Keratinocyte (primary cell): ENCODE measurements at regions not wholly inside any gene's neighbourhood (a gene's known extent, or its start where the extent isn't known, plus 50 kb on each side); places are given as distances from the start of the nearest gene placed in this dataset.

Source experiments
- DNase-seq: peaks from one replicate; pipeline ENCODE4 v3.0.0-alpha.2; 2011; ENCODE audit warnings: low read depth, missing footprints, low spot score
- FAIRE-seq: peaks from 2 replicates; lab custom pipeline; 2011; peaks lifted over from hg19 to GRCh38; lab: Jason Lieb, UNC
- H2AFZ ChIP-seq: 2 replicates; pipeline ENCODE4 v1.6.0; 2012; ENCODE audit warnings: low read length, control low read depth, inconsistent platforms; ENCODE audit not compliant: control insufficient read depth
- H3K27ac ChIP-seq: 2 replicates; pipeline ENCODE4 v1.5.1; 2011; ENCODE audit warnings: low read length; ENCODE audit not compliant: control insufficient read depth, insufficient read depth
- H3K27me3 ChIP-seq: 3 replicates; pipeline ENCODE4 v1.6.0; 2011; ENCODE audit warnings: low read length; ENCODE audit not compliant: control insufficient read depth, insufficient read depth; ENCODE audit errors: extremely low read depth
- H3K36me3 ChIP-seq, 2 experiments: 2 replicates in 1 of 2; 3 replicates in 1 of 2; pipeline ENCODE4 v1.5.1; 2011; ENCODE audit warnings: low read length in 2 of 2, mild to moderate bottlenecking in 1 of 2; ENCODE audit not compliant: control insufficient read depth in 2 of 2, insufficient read depth in 2 of 2; ENCODE audit errors: extremely low read depth in 1 of 2
- H3K4me1 ChIP-seq: 3 replicates; pipeline ENCODE4 v1.5.1; 2011; ENCODE audit warnings: low read length; ENCODE audit not compliant: control insufficient read depth, insufficient read depth; ENCODE audit errors: extremely low read depth
- H3K4me2 ChIP-seq: 3 replicates; pipeline ENCODE4 v1.6.0; 2011; ENCODE audit warnings: low read depth, low read length; ENCODE audit not compliant: control insufficient read depth, insufficient read depth; ENCODE audit errors: extremely low read depth
- H3K4me3 ChIP-seq, 3 experiments: fragments of 200-600 bp in 1 of 3; sonication (generic) in 1 of 3; 2 replicates in 2 of 3; 3 replicates in 1 of 3; pipeline ENCODE4 v1.5.1; 2011 to 2016; ENCODE audit warnings: low read length in 3 of 3, mild to moderate bottlenecking in 3 of 3, control low read depth in 2 of 3, inconsistent platforms in 1 of 3, low read depth in 1 of 3, mixed read lengths in 1 of 3, mixed run types in 1 of 3, moderate library complexity in 1 of 3; ENCODE audit not compliant: control insufficient read depth in 2 of 3, insufficient read depth in 2 of 3; ENCODE audit errors: extremely low read depth in 1 of 3
- H3K79me2 ChIP-seq: 2 replicates; pipeline ENCODE4 v1.6.0; 2012; ENCODE audit warnings: low read length; ENCODE audit not compliant: control insufficient read depth, insufficient read depth
- H3K9ac ChIP-seq: 3 replicates; pipeline ENCODE4 v1.6.0; 2011; ENCODE audit warnings: low read length; ENCODE audit not compliant: control insufficient read depth, insufficient read depth; ENCODE audit errors: extremely low read depth
- H3K9me1 ChIP-seq: 3 replicates; pipeline ENCODE4 v1.6.0; 2011; ENCODE audit warnings: low read length; ENCODE audit not compliant: control insufficient read depth, insufficient read depth; ENCODE audit errors: extremely low read depth
- H3K9me3 ChIP-seq: 2 replicates; pipeline ENCODE4 v1.5.1; 2012; ENCODE audit warnings: low read depth, low read length; ENCODE audit not compliant: control insufficient read depth
- H4K20me1 ChIP-seq: 3 replicates; pipeline ENCODE4 v1.6.0; 2011; ENCODE audit warnings: low read length; ENCODE audit not compliant: control insufficient read depth, insufficient read depth; ENCODE audit errors: extremely low read depth
- CTCF ChIP-seq, 3 experiments: IDR thresholded peaks in 1 of 3; conservative IDR thresholded peaks in 1 of 3; optimal IDR thresholded peaks in 1 of 3; 2 replicates in 2 of 3; 3 replicates in 1 of 3; pipeline versions ENCODE3 to v1.5.1; 2011; ENCODE audit warnings: low read length in 3 of 3, mild to moderate bottlenecking in 3 of 3, moderate library complexity in 2 of 3, control low read depth in 1 of 3, inconsistent platforms in 1 of 3; ENCODE audit not compliant: insufficient read depth in 2 of 3; ENCODE audit errors: extremely low read depth in 1 of 3
- EZH2 ChIP-seq: IDR thresholded peaks from one replicate; pipeline ENCODE4 v1.6.1; 2012; ENCODE audit warnings: inconsistent platforms, mild to moderate bottlenecking, low read length, moderate library complexity
- dilution Hi-C: fragments of 300-500 bp; cut with MboI; formaldehyde crosslinking; loops from one replicate; pipeline ENCODE4 v1.7.0; 2020; ENCODE audit warnings: low sequenced_read_pairs; ENCODE audit not compliant: extremely low pct_ligation_motif_present

- H3K4me3 ChIP-seq = no peak overlapping the region
- H3K9me1 ChIP-seq = no peaks in the 10 kb centered on the region
- DNase-seq (no peak), FAIRE-seq (no peak)
- H3K79me2 ChIP-seq = no peaks in the 10 kb centered on the region
- H2AFZ ChIP-seq = no peak overlapping the region
- dilution Hi-C loops = no loop called here
- no peak overlapping the region for H3K27ac ChIP-seq
- H3K36me3 ChIP-seq = no peaks in the 10 kb centered on the region
- H3K9me3 ChIP-seq = no peaks in the 10 kb centered on the region
- H3K4me2 ChIP-seq = no peak overlapping the region
- H3K4me1 ChIP-seq = no peaks in the 10 kb centered on the region
- no peak overlapping the region for H3K9ac ChIP-seq
- TF ChIP-seq CTCF (optimal IDR thresholded peaks at IDR 0.05 in 1 of 3, IDR thresholded peaks at IDR 0.05 in 1 of 3, conservative IDR thresholded peaks at IDR 0.05 in 1 of 3; ENCODE audit: extremely low read depth in 1 of 3, insufficient read depth in 2 of 3, low read length in 3 of 3) (no peak), EZH2 (no peak)
- H3K27me3 ChIP-seq = no peaks in the 10 kb centered on the region
- no peaks in the 10 kb centered on the region for H4K20me1 ChIP-seq
Measured at GRCh38 chrX:25534091-25534490, 518.3 kb upstream of the ARX start.

- H3K36me3 ChIP-seq = no peaks in the 10 kb centered on the region
- DNase-seq (no peak), FAIRE-seq (no peak)
- H3K4me3 ChIP-seq = no peak overlapping the region
- dilution Hi-C loops = no loop called here
- no peak overlapping the region for H3K9ac ChIP-seq
- no peaks in the 10 kb centered on the region for H3K27me3 ChIP-seq
- H3K9me1 ChIP-seq = no peaks in the 10 kb centered on the region
- H3K27ac ChIP-seq = no peak overlapping the region
- no peaks in the 10 kb centered on the region for H3K79me2 ChIP-seq
- no peak for TF ChIP-seq CTCF (optimal IDR thresholded peaks at IDR 0.05 in 1 of 3, IDR thresholded peaks at IDR 0.05 in 1 of 3, conservative IDR thresholded peaks at IDR 0.05 in 1 of 3; ENCODE audit: extremely low read depth in 1 of 3, insufficient read depth in 2 of 3, low read length in 3 of 3)
- TF ChIP-seq EZH2 = no peak
- H4K20me1 ChIP-seq = no peaks in the 10 kb centered on the region
- H2AFZ ChIP-seq = no peak overlapping the region
- no peak overlapping the region for H3K4me2 ChIP-seq
- H3K9me3 ChIP-seq = no peaks in the 10 kb centered on the region
- H3K4me1 ChIP-seq = no peaks in the 10 kb centered on the region
Measured at GRCh38 chrX:25536307-25536970, 520.7 kb upstream of the ARX start.
